SU-DHL-6 (cell line): ENCODE measurements at regions not wholly inside any gene's neighbourhood (a gene's known extent, or its start where the extent isn't known, plus 50 kb on each side); places are given as distances from the start of the nearest gene placed in this dataset.

Experiments used
- H2AFZ ChIP-seq: fragments of 200-600 bp; sonication (generic); 2 replicates; pipeline ENCODE4 v1.6.1; 2014; ENCODE audit warnings: low read depth, mild to moderate bottlenecking, moderate library complexity, mixed read lengths, antibody characterized with exemption, low read length; ENCODE audit not compliant: severe bottlenecking
- H3F3A ChIP-seq: fragments of 200-600 bp; shearing (Covaris generic); 2 replicates; pipeline ENCODE4 v1.6.0; 2016; ENCODE audit warnings: antibody characterized with exemption, mild to moderate bottlenecking; ENCODE audit not compliant: insufficient read depth
- H3K27ac ChIP-seq: fragments of 200-600 bp; sonication (generic); 2 replicates; pipeline ENCODE4 v1.5.1; 2016; ENCODE audit warnings: low read depth, mild to moderate bottlenecking, low read length, moderate library complexity, mixed read lengths
- H3K27me3 ChIP-seq: fragments of 200-600 bp; sonication (generic), shearing (Covaris generic); 2 replicates; pipeline ENCODE4 v1.6.0; 2014; ENCODE audit warnings: mild to moderate bottlenecking, low read length
- H3K36me3 ChIP-seq: fragments of 200-600 bp; sonication (generic); 2 replicates; pipeline ENCODE4 v1.6.1; 2014; ENCODE audit warnings: mild to moderate bottlenecking, low read length, mixed read lengths
- H3K4me2 ChIP-seq: fragments of 300-600, 200-600 bp; shearing (Covaris generic), sonication (generic); 2 replicates; pipeline ENCODE4 v1.6.0; 2014; ENCODE audit warnings: low read length, low read depth, mild to moderate bottlenecking; ENCODE audit not compliant: poor library complexity, severe bottlenecking
- H3K4me3 ChIP-seq: fragments of 200-600 bp; sonication (generic); 2 replicates; pipeline ENCODE4 v1.5.1; 2014; ENCODE audit warnings: antibody characterized with exemption, low read length, mild to moderate bottlenecking, mixed read lengths; ENCODE audit not compliant: insufficient read depth, poor library complexity, severe bottlenecking
- H3K79me2 ChIP-seq: fragments of 200-600 bp; sonication (generic); 2 replicates; pipeline ENCODE4 v1.6.1; 2014; ENCODE audit warnings: mild to moderate bottlenecking, low read length, moderate library complexity; ENCODE audit not compliant: insufficient read depth
- H3K9ac ChIP-seq: fragments of 200-600 bp; sonication (generic); 2 replicates; pipeline ENCODE4 v1.7.0; 2014; ENCODE audit warnings: mild to moderate bottlenecking, low read length
- H3K9me2 ChIP-seq: fragments of 200-600 bp; sonication (generic); replicated peaks from 2 replicates; pipeline ENCODE4 v1.6.1; 2014; ENCODE audit warnings: low read length; ENCODE audit not compliant: insufficient read depth
- H3K9me3 ChIP-seq: fragments of 200-600 bp; sonication (generic); 2 replicates; pipeline ENCODE4 v1.6.1; 2014; ENCODE audit warnings: low read length, mixed read lengths; ENCODE audit not compliant: insufficient read depth
- H4K20me1 ChIP-seq: fragments of 200-600 bp; sonication (generic); 2 replicates; pipeline ENCODE4 v1.6.1; 2014; ENCODE audit warnings: low read depth, mild to moderate bottlenecking, antibody characterized with exemption, low read length, moderate library complexity, mixed read lengths
- CTCF ChIP-seq: fragments of 200-600 bp; sonication (generic); IDR thresholded peaks from one replicate; pipeline ENCODE4 v1.5.1; 2017; ENCODE audit warnings: antibody characterized with exemption, mild to moderate bottlenecking, low read length, moderate library complexity; ENCODE audit not compliant: insufficient read depth, poor library complexity, severe bottlenecking
- EZH2phosphoT487 ChIP-seq: fragments of 200-600 bp; sonication (generic), shearing (Covaris generic); conservative IDR thresholded peaks from 2 replicates; pipeline ENCODE4 v1.6.1; 2018; ENCODE audit warnings: mild to moderate bottlenecking, antibody characterized with exemption, low read length, moderate library complexity, mixed read lengths

- H3K9me3 ChIP-seq = no peaks in the 10 kb centered on the region
- no peak overlapping the region for H3K27ac ChIP-seq
- H4K20me1 ChIP-seq = no peaks in the 10 kb centered on the region
- no peaks in the 10 kb centered on the region for H3F3A ChIP-seq
- no peak overlapping the region for H3K9ac ChIP-seq
- H3K4me3 ChIP-seq = no peak overlapping the region
- H3K4me2 ChIP-seq = no peak overlapping the region
- no peaks in the 10 kb centered on the region for H3K9me2 ChIP-seq
- H3K27me3 ChIP-seq = no peaks in the 10 kb centered on the region
- H2AFZ ChIP-seq = no peak overlapping the region
- TF ChIP-seq CTCF = no peak
- TF ChIP-seq EZH2phosphoT487 = no peak
- no peaks in the 10 kb centered on the region for H3K36me3 ChIP-seq
- H3K79me2 ChIP-seq = no peaks in the 10 kb centered on the region
These were observed 96.8 kb upstream of the MRPS30 start for GRCh38 chr5:44711901-44712300.

GRCh38 chr5:44708602-44709001 is 100.1 kb upstream of the MRPS30 start:
- TF ChIP-seq CTCF (no peak), EZH2phosphoT487 (no peak)

GRCh38 chr5:44707721-44708120 is 101.0 kb upstream of the MRPS30 start:
- Histone ChIP-seq H3K27me3 (no peaks in the 10 kb centered on the region), H2AFZ (no peak overlapping the region), H3K36me3 (no peaks in the 10 kb centered on the region), H3K4me2 (no peak overlapping the region), H3K27ac (no peak overlapping the region), H3K9me3 (no peaks in the 10 kb centered on the region), H3F3A (no peaks in the 10 kb centered on the region), H3K9ac (no peak overlapping the region), H3K9me2 (no peaks in the 10 kb centered on the region), H4K20me1 (no peaks in the 10 kb centered on the region), H3K4me3 (no peak overlapping the region), H3K79me2 (no peaks in the 10 kb centered on the region)
- TF ChIP-seq CTCF = no peak
- no peak for TF ChIP-seq EZH2phosphoT487

More at GRCh38 chr5:44708602-44709001, 100.1 kb upstream of the MRPS30 start:
- Histone ChIP-seq H3K9ac (no peak overlapping the region), H3K9me2 (no peaks in the 10 kb centered on the region), H3K4me2 (no peak overlapping the region), H3K9me3 (no peaks in the 10 kb centered on the region), H4K20me1 (no peaks in the 10 kb centered on the region), H3K36me3 (no peaks in the 10 kb centered on the region), H2AFZ (no peak overlapping the region), H3K79me2 (no peaks in the 10 kb centered on the region), H3K27me3 (no peaks in the 10 kb centered on the region), H3K27ac (no peak overlapping the region), H3K4me3 (no peak overlapping the region), H3F3A (no peaks in the 10 kb centered on the region)
